ENCODE measurements at regions not wholly inside any gene's neighbourhood (a gene's known extent, or its start where the extent isn't known, plus 50 kb on each side); places are given as distances from the start of the nearest gene placed in this dataset.

DNA sequence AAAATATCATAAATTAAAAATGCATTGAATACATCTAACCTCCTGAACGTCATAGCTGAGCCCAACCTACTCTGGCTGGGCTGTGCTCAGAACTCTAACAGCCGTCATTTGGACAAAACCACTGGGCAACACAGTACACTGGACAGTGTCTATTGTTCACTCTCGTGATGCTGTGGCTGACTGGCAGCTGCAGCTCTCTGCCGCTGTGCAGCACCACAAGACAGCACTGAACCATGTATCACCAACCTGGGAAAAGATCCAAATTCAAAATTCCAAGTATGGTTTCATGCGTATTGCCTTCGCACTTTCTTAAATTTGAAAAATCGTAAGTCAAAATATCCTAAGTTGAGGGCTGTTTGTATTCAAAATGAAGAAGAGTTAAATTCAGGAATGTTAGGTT is 145.1 kb upstream of the CNTN4 start:
- no peak overlapping the region for H3K27ac ChIP-seq
- no peaks in the 10 kb centered on the region for H3K27me3 ChIP-seq (replicated peaks)
- no peak for DNase-seq
- in situ Hi-C loops (cut with HindIII; ENCODE audit: low pct_ligation_motif_present, low sequenced_read_pairs) = no loop called here
- no peak overlapping the region for H3K4me3 ChIP-seq (ENCODE audit: low read depth, low read length)
- no peaks in the 10 kb centered on the region for H3K36me3 ChIP-seq (replicated peaks)
- no peak for TF ChIP-seq CTCF (IDR thresholded peaks at IDR 0.05; ENCODE audit: low read depth, low read length, missing control alignments)

GRCh38 chr3:1954632-1955031 is 144.0 kb upstream of the CNTN4 start:
- no peak for TF ChIP-seq CTCF (IDR thresholded peaks at IDR 0.05; ENCODE audit: low read depth, low read length, missing control alignments)
- in situ Hi-C loops (cut with HindIII; ENCODE audit: low pct_ligation_motif_present, low sequenced_read_pairs) = no loop called here
- no peaks in the 10 kb centered on the region for H3K27me3 ChIP-seq (replicated peaks)
- no peak overlapping the region for H3K4me3 ChIP-seq (ENCODE audit: low read depth, low read length)
- H3K36me3 ChIP-seq (replicated peaks) = no peaks in the 10 kb centered on the region
- no peak for DNase-seq
- H3K27ac ChIP-seq = no peak overlapping the region

- H3K36me3 ChIP-seq (replicated peaks) = no peaks in the 10 kb centered on the region
- no peak overlapping the region for H3K4me3 ChIP-seq (ENCODE audit: low read depth, low read length)
- TF ChIP-seq CTCF (IDR thresholded peaks at IDR 0.05; ENCODE audit: low read depth, low read length, missing control alignments) = no peak
- H3K27ac ChIP-seq = no peak overlapping the region
- in situ Hi-C loops (cut with HindIII; ENCODE audit: low pct_ligation_motif_present, low sequenced_read_pairs) = no loop called here
- no peaks in the 10 kb centered on the region for H3K27me3 ChIP-seq (replicated peaks)
- no peak for DNase-seq
These were observed 143.5 kb upstream of the CNTN4 start for GRCh38 chr3:1955170-1955569.

- no peak overlapping the region for H3K4me3 ChIP-seq (ENCODE audit: low read depth, low read length)
- in situ Hi-C loops (cut with HindIII; ENCODE audit: low pct_ligation_motif_present, low sequenced_read_pairs) = no loop called here
- TF ChIP-seq CTCF (IDR thresholded peaks at IDR 0.05; ENCODE audit: low read depth, low read length, missing control alignments) = no peak
- H3K27ac ChIP-seq = no peak overlapping the region
- no peaks in the 10 kb centered on the region for H3K36me3 ChIP-seq (replicated peaks)
- no peaks in the 10 kb centered on the region for H3K27me3 ChIP-seq (replicated peaks)
- no peak for DNase-seq
These were observed 142.9 kb upstream of the CNTN4 start for GRCh38 chr3:1955750-1956149.

- Histone ChIP-seq H3K27ac (no peak overlapping the region), H3K4me3 (ENCODE audit: low read depth, low read length) (no peak overlapping the region), H3K36me3 (replicated peaks) (no peaks in the 10 kb centered on the region), H3K27me3 (replicated peaks) (no peaks in the 10 kb centered on the region)
- no peak for TF ChIP-seq CTCF (IDR thresholded peaks at IDR 0.05; ENCODE audit: low read depth, low read length, missing control alignments)
- DNase-seq = no peak
- in situ Hi-C loops (cut with HindIII; ENCODE audit: low pct_ligation_motif_present, low sequenced_read_pairs) = no loop called here
These were observed 138.2 kb upstream of the CNTN4 start for GRCh38 chr3:1960506-1960905.

- no peak overlapping the region for H3K4me3 ChIP-seq (ENCODE audit: low read depth, low read length)
- no peak overlapping the region for H3K27ac ChIP-seq
- H3K36me3 ChIP-seq (replicated peaks) = no peaks in the 10 kb centered on the region
- no peak for DNase-seq
- H3K27me3 ChIP-seq (replicated peaks) = no peaks in the 10 kb centered on the region
- TF ChIP-seq CTCF (IDR thresholded peaks at IDR 0.05; ENCODE audit: low read depth, low read length, missing control alignments) = no peak
- in situ Hi-C loops (cut with HindIII; ENCODE audit: low pct_ligation_motif_present, low sequenced_read_pairs) = no loop called here
These were observed 136.1 kb upstream of the CNTN4 start for GRCh38 chr3:1962396-1963088.
